Tibial artery (tissue), 4 donors: ENCODE measurements at regions not wholly inside any gene's neighbourhood (a gene's known extent, or its start where the extent isn't known, plus 50 kb on each side); places are given as distances from the start of the nearest gene placed in this dataset.

ENCODE experiments used
- DNase-seq, 2 donors: peaks; one replicate each; pipeline ENCODE4 v3.0.0-alpha.2; 2019
- H3K27ac ChIP-seq, 2 donors: fragments of 200-600 bp; sonication (generic) in 1 of 2; 1 replicate in 1 of 2; 2 replicates in 1 of 2; pipeline ENCODE4 v1.5.1; 2018 to 2019; ENCODE audit warnings: mild to moderate bottlenecking in 1 of 2
- H3K27me3 ChIP-seq, 2 donors: fragments of 200-600 bp; sonication (generic) in 1 of 2; one replicate each; pipeline versions ENCODE4 v1.5.1 to v1.6.0; 2016 to 2019
- H3K36me3 ChIP-seq, 3 donors: fragments of 200-600 bp; sonication (generic) in 2 of 3; one replicate each; pipeline ENCODE4 v1.5.1; 2016 to 2019; ENCODE audit warnings: mild to moderate bottlenecking in 2 of 3
- H3K4me1 ChIP-seq, 4 donors: fragments of 200-600 bp; sonication (generic) in 2 of 4; 1 replicate in 3 of 4; 2 replicates in 1 of 4; pipeline ENCODE4 v1.5.1; 2016 to 2019
- H3K4me3 ChIP-seq, 2 donors: fragments of 200-600 bp; sonication (generic) in 1 of 2; 1 replicate in 1 of 2; 2 replicates in 1 of 2; pipeline ENCODE4 v1.5.1; 2018 to 2019; ENCODE audit warnings: mild to moderate bottlenecking in 2 of 2
- H3K9me3 ChIP-seq, 3 donors: fragments of 200-600 bp; sonication (generic) in 1 of 3; one replicate each; pipeline ENCODE4 v1.5.1; 2016 to 2019
- intact Hi-C: fragments of 100-400 bp; cut with DNase I; formaldehyde crosslinking; loops from one replicate; pipeline ENCODE4 v1.15.0; 2023; ENCODE audit warnings: low total_unique reads
- TF ChIP-seq, protein P1 (sequence below), 2 experiments: fragments of 200-600 bp in 1 of 2; fragments of 450-650 bp in 1 of 2; IDR thresholded peaks; one replicate each; pipeline ENCODE4 v1.5.1; 2017 to 2019; ENCODE audit warnings: antibody characterized with exemption in 2 of 2, mild to moderate bottlenecking in 1 of 2, moderate library complexity in 1 of 2

DNA sequence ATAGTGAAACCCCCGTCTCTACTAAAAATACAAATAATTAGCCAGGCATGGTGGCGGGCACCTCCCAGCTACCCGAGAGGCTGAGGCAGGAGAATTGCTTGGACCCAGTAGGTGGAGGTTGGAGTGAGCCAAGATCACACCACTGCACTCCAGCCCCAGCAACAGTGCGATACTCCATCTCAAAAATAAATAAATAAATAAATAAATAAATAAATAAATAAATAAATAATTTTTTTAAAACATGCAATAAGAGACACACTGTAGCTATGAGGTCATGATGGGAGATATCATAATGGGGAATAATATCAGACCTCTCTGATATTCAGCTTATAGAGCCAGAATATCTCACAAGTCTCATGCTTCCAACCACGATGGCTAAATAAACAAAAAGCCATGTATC lies 82.3 kb downstream of the CD24 start:
- intact Hi-C loops = no loop called here
- TF ChIP-seq, protein P1, sequence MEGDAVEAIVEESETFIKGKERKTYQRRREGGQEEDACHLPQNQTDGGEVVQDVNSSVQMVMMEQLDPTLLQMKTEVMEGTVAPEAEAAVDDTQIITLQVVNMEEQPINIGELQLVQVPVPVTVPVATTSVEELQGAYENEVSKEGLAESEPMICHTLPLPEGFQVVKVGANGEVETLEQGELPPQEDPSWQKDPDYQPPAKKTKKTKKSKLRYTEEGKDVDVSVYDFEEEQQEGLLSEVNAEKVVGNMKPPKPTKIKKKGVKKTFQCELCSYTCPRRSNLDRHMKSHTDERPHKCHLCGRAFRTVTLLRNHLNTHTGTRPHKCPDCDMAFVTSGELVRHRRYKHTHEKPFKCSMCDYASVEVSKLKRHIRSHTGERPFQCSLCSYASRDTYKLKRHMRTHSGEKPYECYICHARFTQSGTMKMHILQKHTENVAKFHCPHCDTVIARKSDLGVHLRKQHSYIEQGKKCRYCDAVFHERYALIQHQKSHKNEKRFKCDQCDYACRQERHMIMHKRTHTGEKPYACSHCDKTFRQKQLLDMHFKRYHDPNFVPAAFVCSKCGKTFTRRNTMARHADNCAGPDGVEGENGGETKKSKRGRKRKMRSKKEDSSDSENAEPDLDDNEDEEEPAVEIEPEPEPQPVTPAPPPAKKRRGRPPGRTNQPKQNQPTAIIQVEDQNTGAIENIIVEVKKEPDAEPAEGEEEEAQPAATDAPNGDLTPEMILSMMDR (IDR thresholded peaks at IDR 0.05) = no peak
- H3K9me3 ChIP-seq = no peaks in the 10 kb centered on the region
- H3K27ac ChIP-seq = no peak overlapping the region
- H3K4me1 ChIP-seq = no peaks in the 10 kb centered on the region
- no peak overlapping the region for H3K4me3 ChIP-seq
- no peak for DNase-seq
- H3K27me3 ChIP-seq = peaks cover 0 to 3% of the 10 kb centered on the region in 2 donors
- no peaks in the 10 kb centered on the region for H3K36me3 ChIP-seq

- no peaks in the 10 kb centered on the region for H3K4me1 ChIP-seq
- no peak overlapping the region for H3K27ac ChIP-seq
- DNase-seq = no peak
- H3K9me3 ChIP-seq = no peaks in the 10 kb centered on the region
- H3K36me3 ChIP-seq = no peaks in the 10 kb centered on the region
- no peaks in the 10 kb centered on the region for H3K27me3 ChIP-seq
- intact Hi-C loops = no loop called here
- TF ChIP-seq, protein P1 (IDR thresholded peaks at IDR 0.05) = no peak
- H3K4me3 ChIP-seq = no peak overlapping the region
Observed at GRCh38 chr6:106890447-106890846, 84.1 kb downstream of the CD24 start.

- intact Hi-C loops = no loop called here
- Histone ChIP-seq H3K27ac (no peak overlapping the region), H3K27me3 (no peaks in the 10 kb centered on the region), H3K4me1 (no peaks in the 10 kb centered on the region), H3K4me3 (no peak overlapping the region), H3K36me3 (no peaks in the 10 kb centered on the region), H3K9me3 (no peaks in the 10 kb centered on the region)
- no peak for DNase-seq
- TF ChIP-seq, protein P1 (IDR thresholded peaks at IDR 0.05) = no peak
Observed at GRCh38 chr6:106889692-106890091, 84.8 kb downstream of the CD24 start.

GRCh38 chr6:106886922-106887797 lies 87.4 kb downstream of the CD24 start:
- no peak overlapping the region for H3K4me3 ChIP-seq
- H3K9me3 ChIP-seq = no peaks in the 10 kb centered on the region
- H3K4me1 ChIP-seq = no peaks in the 10 kb centered on the region
- H3K36me3 ChIP-seq = no peaks in the 10 kb centered on the region
- intact Hi-C loops = no loop called here
- H3K27me3 ChIP-seq = no peaks in the 10 kb centered on the region
- TF ChIP-seq, protein P1 (IDR thresholded peaks at IDR 0.05) = no peak
- DNase-seq = no peak
- no peak overlapping the region for H3K27ac ChIP-seq

GRCh38 chr6:106886081-106886843 lies 88.3 kb downstream of the CD24 start:
- TF ChIP-seq, protein P1 (IDR thresholded peaks at IDR 0.05) = no peak
- H3K9me3 ChIP-seq = no peaks in the 10 kb centered on the region
- no peaks in the 10 kb centered on the region for H3K4me1 ChIP-seq
- H3K4me3 ChIP-seq = no peak overlapping the region
- no peaks in the 10 kb centered on the region for H3K27me3 ChIP-seq
- intact Hi-C loops = no loop called here
- H3K36me3 ChIP-seq = no peaks in the 10 kb centered on the region
- no peak overlapping the region for H3K27ac ChIP-seq
- no peak for DNase-seq
